Keratinocyte (primary cell): ENCODE measurements at regions not wholly inside any gene's neighbourhood (a gene's known extent, or its start where the extent isn't known, plus 50 kb on each side); places are given as distances from the start of the nearest gene placed in this dataset.

Source experiments
- EZH2 ChIP-seq: IDR thresholded peaks from one replicate; pipeline ENCODE4 v1.6.1; 2012; ENCODE audit warnings: inconsistent platforms, mild to moderate bottlenecking, low read length, moderate library complexity
- TF ChIP-seq, protein P1 (sequence below), 3 experiments: IDR thresholded peaks in 1 of 3; conservative IDR thresholded peaks in 1 of 3; optimal IDR thresholded peaks in 1 of 3; 2 replicates in 2 of 3; 3 replicates in 1 of 3; pipeline versions ENCODE3 to v1.5.1; 2011; ENCODE audit warnings: low read length in 3 of 3, mild to moderate bottlenecking in 3 of 3, moderate library complexity in 2 of 3, control low read depth in 1 of 3, inconsistent platforms in 1 of 3; ENCODE audit not compliant: insufficient read depth in 2 of 3; ENCODE audit errors: extremely low read depth in 1 of 3

DNA sequence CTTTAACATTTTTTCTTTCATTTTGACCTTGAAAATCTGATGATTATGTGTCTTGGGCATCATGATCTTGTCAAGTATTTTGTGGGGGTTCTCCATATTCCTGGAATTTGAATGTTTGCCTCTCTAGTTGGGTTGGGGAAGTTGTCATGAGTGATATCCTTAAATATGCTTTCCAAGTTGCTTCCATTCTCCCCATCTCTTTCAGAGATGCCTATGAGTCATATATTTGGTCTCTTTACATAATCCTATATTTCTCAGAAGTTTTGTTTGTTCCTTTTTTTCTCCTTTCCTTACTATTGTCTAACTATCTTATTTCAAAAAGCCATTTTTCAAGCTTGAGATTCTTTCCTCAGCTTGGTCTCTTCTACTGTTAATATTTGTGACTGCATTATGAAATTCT, 69.0 kb upstream of the CCDC80 start:
- TF ChIP-seq, protein P1, sequence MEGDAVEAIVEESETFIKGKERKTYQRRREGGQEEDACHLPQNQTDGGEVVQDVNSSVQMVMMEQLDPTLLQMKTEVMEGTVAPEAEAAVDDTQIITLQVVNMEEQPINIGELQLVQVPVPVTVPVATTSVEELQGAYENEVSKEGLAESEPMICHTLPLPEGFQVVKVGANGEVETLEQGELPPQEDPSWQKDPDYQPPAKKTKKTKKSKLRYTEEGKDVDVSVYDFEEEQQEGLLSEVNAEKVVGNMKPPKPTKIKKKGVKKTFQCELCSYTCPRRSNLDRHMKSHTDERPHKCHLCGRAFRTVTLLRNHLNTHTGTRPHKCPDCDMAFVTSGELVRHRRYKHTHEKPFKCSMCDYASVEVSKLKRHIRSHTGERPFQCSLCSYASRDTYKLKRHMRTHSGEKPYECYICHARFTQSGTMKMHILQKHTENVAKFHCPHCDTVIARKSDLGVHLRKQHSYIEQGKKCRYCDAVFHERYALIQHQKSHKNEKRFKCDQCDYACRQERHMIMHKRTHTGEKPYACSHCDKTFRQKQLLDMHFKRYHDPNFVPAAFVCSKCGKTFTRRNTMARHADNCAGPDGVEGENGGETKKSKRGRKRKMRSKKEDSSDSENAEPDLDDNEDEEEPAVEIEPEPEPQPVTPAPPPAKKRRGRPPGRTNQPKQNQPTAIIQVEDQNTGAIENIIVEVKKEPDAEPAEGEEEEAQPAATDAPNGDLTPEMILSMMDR (optimal IDR thresholded peaks at IDR 0.05 in 1 of 3, IDR thresholded peaks at IDR 0.05 in 1 of 3, conservative IDR thresholded peaks at IDR 0.05 in 1 of 3; ENCODE audit: extremely low read depth in 1 of 3, insufficient read depth in 2 of 3, low read length in 3 of 3): no peak
- no peak for TF ChIP-seq EZH2
